ENCODE measurements at regions not wholly inside any gene's neighbourhood (a gene's known extent, or its start where the extent isn't known, plus 50 kb on each side); places are given as distances from the start of the nearest gene placed in this dataset.

DNA sequence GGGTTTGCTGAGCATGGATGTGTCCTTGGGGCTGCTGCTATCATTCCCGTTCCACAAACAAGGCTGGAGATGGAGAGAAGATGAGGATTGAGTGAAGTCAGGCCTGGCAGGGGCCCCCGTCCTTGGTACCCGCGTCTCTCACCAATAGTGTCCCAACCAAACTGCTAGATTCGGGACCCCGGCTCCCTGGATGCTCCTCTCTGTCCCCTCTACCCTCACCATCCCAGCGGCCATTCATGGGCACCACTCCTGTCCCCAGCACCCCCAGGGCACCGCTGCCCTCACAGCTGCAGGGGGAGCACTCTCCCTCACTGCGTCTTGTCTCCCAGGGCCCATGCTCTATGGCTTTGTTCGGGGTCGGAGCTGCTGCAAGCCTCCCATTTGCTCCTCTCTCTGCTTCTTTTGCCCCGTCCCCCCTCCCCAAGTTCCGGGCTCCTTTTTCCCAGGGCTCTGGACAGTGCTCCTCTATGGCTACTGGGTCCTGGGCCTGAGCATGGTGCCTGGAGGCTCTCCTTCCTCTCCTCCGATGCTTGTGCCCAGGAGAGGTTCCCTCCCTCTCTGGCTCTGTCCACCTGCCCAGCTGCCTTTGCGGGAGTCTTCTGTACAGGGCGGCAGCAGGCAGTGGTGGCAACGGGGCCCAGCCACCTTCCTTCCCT, 219.5 kb downstream of the TEX29 start:
- no peaks in the 10 kb centered on the region for H3K36me3 ChIP-seq
- 82 to 90% (median 88%) methylated on average over 17 of the region's 17 CpGs for WGBS, 5 donors
- no peaks in the 10 kb centered on the region for H3K9me3 ChIP-seq
- intact Hi-C loops (cut with DNase I; ENCODE audit: low total_unique reads), result no loop called here
- H3K4me3 ChIP-seq, result no peak overlapping the region
- no peak overlapping the region for H3K27ac ChIP-seq
- peaks cover 0 to 68% (median 15%) of the 10 kb centered on the region in 3 donors for H3K27me3 ChIP-seq
- DNase-seq, result no peak
- peaks cover 0 to under 1% (median under 1%) of the 10 kb centered on the region in 4 donors for H3K4me1 ChIP-seq
- TF ChIP-seq POLR2A (IDR thresholded peaks at IDR 0.05), result no peak
- TF ChIP-seq, protein P1, sequence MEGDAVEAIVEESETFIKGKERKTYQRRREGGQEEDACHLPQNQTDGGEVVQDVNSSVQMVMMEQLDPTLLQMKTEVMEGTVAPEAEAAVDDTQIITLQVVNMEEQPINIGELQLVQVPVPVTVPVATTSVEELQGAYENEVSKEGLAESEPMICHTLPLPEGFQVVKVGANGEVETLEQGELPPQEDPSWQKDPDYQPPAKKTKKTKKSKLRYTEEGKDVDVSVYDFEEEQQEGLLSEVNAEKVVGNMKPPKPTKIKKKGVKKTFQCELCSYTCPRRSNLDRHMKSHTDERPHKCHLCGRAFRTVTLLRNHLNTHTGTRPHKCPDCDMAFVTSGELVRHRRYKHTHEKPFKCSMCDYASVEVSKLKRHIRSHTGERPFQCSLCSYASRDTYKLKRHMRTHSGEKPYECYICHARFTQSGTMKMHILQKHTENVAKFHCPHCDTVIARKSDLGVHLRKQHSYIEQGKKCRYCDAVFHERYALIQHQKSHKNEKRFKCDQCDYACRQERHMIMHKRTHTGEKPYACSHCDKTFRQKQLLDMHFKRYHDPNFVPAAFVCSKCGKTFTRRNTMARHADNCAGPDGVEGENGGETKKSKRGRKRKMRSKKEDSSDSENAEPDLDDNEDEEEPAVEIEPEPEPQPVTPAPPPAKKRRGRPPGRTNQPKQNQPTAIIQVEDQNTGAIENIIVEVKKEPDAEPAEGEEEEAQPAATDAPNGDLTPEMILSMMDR (IDR thresholded peaks at IDR 0.05), result no peak
- no peak for TF ChIP-seq POLR2AphosphoS5 (IDR thresholded peaks at IDR 0.05)

DNA sequence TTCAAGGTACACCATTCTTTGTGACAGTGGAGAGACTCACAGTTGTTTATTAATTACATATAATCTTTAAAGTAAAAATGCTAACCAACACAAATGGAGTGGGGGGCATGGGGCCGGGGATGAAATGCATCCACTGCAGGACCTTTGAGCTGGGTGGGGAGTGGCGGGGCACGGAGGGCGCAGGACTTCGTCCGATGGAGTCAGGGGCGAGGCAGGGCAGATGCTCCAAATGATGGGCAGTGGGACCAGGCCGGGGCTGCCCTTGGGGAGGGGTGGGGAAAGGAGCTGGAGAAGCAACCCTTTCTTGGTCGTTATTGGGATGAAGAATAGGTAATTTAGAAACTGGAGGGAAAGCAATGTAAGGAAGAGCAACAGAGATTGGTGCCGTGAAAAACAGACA, 220.0 kb downstream of the TEX29 start:
- no peak overlapping the region for H3K27ac ChIP-seq
- WGBS, 5 donors, result 87 to 92% (median 90%) methylated on average over 10 of the region's 10 CpGs
- peaks cover 0 to 3% (median 0%) of the 10 kb centered on the region in 4 donors for H3K9me3 ChIP-seq
- intact Hi-C loops (cut with DNase I; ENCODE audit: low total_unique reads), result no loop called here
- peaks cover 0 to 63% (median 9%) of the 10 kb centered on the region in 3 donors for H3K27me3 ChIP-seq
- TF ChIP-seq, protein P1 (IDR thresholded peaks at IDR 0.05), result no peak
- TF ChIP-seq POLR2AphosphoS5 (IDR thresholded peaks at IDR 0.05) (no peak), EP300 (IDR thresholded peaks at IDR 0.05) (no peak)
- no peaks in the 10 kb centered on the region for H3K36me3 ChIP-seq
- H3K4me3 ChIP-seq, result no peak overlapping the region
- DNase-seq, result no peak
- H3K4me1 ChIP-seq, result no peaks in the 10 kb centered on the region

DNA sequence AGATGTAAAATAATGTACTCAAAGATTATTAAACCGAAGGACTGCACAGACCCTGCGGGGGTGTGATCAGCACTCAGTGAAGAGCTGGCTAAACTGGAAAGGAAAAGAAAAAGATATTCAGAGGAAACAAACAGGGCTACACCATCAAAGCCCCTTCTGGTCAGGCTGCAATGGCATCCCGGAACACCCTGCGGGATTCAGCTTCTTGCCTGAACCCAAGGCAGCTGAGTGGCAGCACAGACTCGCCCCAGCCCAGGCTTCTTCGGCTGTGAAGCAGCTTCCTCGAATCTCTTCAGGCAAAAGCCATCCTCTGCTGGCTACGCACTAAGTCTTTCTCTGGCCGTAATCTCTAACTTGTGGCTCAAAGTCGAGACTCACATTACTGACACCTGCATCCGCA, 220.9 kb downstream of the TEX29 start:
- Histone ChIP-seq H3K4me3 (no peak overlapping the region), H3K27ac (no peak overlapping the region), H3K27me3 (peaks cover 0 to 54% (median under 1%) of the 10 kb centered on the region in 3 donors), H3K9me3 (peaks cover 0 to 7% (median 3%) of the 10 kb centered on the region in 4 donors), H3K36me3 (no peaks in the 10 kb centered on the region), H3K4me1 (no peaks in the 10 kb centered on the region)
- intact Hi-C loops (cut with DNase I; ENCODE audit: low total_unique reads), result no loop called here
- no peak for DNase-seq
- TF ChIP-seq EP300 (IDR thresholded peaks at IDR 0.05), result no peak
- TF ChIP-seq POLR2A (IDR thresholded peaks at IDR 0.05), result no peak
- TF ChIP-seq POLR2AphosphoS5 (IDR thresholded peaks at IDR 0.05), result no peak
- TF ChIP-seq, protein P1 (IDR thresholded peaks at IDR 0.05), result no peak
- WGBS, 5 donors, result 75 to 87% (median 83%) methylated on average over 11 of the region's 11 CpGs

DNA sequence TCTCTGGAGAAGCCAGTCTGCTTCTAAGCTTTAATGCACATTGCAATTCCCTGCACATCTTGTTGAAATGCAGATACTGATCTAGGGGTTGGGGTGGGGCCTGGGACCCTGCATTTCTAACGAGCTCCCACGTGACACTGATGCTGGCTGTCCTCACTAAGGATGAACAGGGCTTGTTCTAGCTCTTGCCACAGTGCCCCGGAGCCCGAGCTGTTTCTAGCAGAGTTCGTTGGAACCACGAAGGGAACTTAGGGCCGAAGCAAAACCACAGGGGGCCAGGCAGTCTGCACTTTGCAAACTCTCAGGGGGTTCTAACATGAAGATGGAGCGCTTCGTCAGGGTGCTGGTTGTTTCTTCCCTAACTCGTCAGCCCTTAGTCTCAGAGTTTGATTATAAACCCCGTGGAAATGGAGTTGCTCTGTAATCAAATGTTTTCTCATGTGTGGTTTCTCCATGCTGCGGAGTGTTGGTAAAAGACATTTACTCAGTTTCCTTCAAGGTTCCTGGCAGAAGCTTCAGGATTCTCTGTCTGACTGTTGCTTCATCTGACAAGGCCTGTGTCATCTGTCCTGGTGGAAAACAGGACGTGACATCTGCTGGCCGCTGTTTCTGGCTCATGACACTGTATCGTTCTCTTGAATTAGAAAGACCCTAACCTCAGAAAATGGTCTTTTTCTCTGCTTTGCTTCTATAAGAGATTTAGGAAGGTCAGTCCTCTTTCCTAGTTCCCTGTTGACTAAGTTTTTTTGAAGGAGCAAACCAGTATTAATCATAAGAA, 221.5 kb downstream of the TEX29 start:
- 78 to 87% (median 82%) methylated on average over 15 of the region's 15 CpGs for WGBS, 5 donors
- TF ChIP-seq POLR2A (IDR thresholded peaks at IDR 0.05) (no peak), POLR2AphosphoS5 (IDR thresholded peaks at IDR 0.05) (no peak), EP300 (IDR thresholded peaks at IDR 0.05) (no peak)
- TF ChIP-seq, protein P1 (IDR thresholded peaks at IDR 0.05), result no peak

More for the DNA sequence above, 221.5 kb downstream of the TEX29 start:
- Histone ChIP-seq H3K36me3 (no peaks in the 10 kb centered on the region), H3K9me3 (peaks cover 0 to 7% (median 3%) of the 10 kb centered on the region in 4 donors), H3K4me3 (no peak overlapping the region), H3K27ac (no peak overlapping the region), H3K27me3 (peaks cover 0 to 48% (median 0%) of the 10 kb centered on the region in 3 donors), H3K4me1 (no peaks in the 10 kb centered on the region)
- no peak for DNase-seq
- intact Hi-C loops (cut with DNase I; ENCODE audit: low total_unique reads), result no loop called here

Measured in stomach (tissue), 8 donors.